HepG2 (cell line): ENCODE measurements at regions not wholly inside any gene's neighbourhood (a gene's known extent, or its start where the extent isn't known, plus 50 kb on each side); places are given as distances from the start of the nearest gene placed in this dataset.
A peak's percentile ranks its signal among the peaks of the same experiment; 100 is the strongest.

Source experiments
- ATAC-seq: fragments of 200-7000 bp; cut with Tn5 transposase; 3 replicates; pipeline ENCODE4 v1.9.1; 2020; ENCODE audit warnings: mild to moderate bottlenecking, moderate library complexity
- BruUV-seq: library from RNA; stranded (reverse); fragments of 400-500 nt; replicated peaks from 2 replicates; lab custom pipeline; 2021; lab: Mats Ljungman, UMichigan
- CTCF ChIA-PET: fragments of 300-600 bp; formaldehyde crosslinking; extraction: SDS; loops from one replicate; lab custom pipeline; 2021; ENCODE audit warnings: low total read pairs, inconsistent platforms, low intra/inter-chr PET ratio; lab: Yijun Ruan, JAX
- POLR2A ChIA-PET: fragments of 350-600 bp; sonication (Branson Sonifier 250); formaldehyde crosslinking; loops from one replicate; lab custom pipeline; 2020; ENCODE audit warnings: antibody characterized with exemption, inconsistent platforms; lab: Yijun Ruan, JAX
- DNase-seq: peaks from one replicate; pipeline ENCODE4 v3.0.0-alpha.2; 2015; ENCODE audit warnings: low spot score
- FAIRE-seq: peaks from 3 replicates; lab custom pipeline; 2011; peaks lifted over from hg19 to GRCh38; lab: Jason Lieb, UNC
- H2AFZ ChIP-seq: one replicate; pipeline ENCODE4 v1.6.1; 2011; ENCODE audit warnings: low read length, inconsistent platforms
- H3K27ac ChIP-seq: fragments of 300-600 bp; 3 replicates; pipeline ENCODE4 v1.8.0; 2011; ENCODE audit warnings: mixed run types, mild to moderate bottlenecking, mixed read lengths, low read length, inconsistent platforms; ENCODE audit not compliant: insufficient read depth; ENCODE audit errors: extremely low read length
- H3K27me3 ChIP-seq, 2 experiments: fragments of 200-600 bp in 1 of 2; 2 replicates in 1 of 2; 3 replicates in 1 of 2; pipeline versions ENCODE4 v1.6.0 to v1.8.0; 2011; ENCODE audit warnings: low read length in 2 of 2, mild to moderate bottlenecking in 2 of 2, moderate library complexity in 2 of 2, inconsistent platforms in 1 of 2; ENCODE audit not compliant: insufficient read depth in 2 of 2, control insufficient read depth in 1 of 2
- H3K36me3 ChIP-seq, 2 experiments: fragments of 200-600 bp in 1 of 2; replicated peaks in 1 of 2; 2 replicates in 1 of 2; 3 replicates in 1 of 2; pipeline versions ENCODE4 v1.5.1 to v1.8.0; 2011; ENCODE audit warnings: low read length in 2 of 2, inconsistent platforms in 1 of 2; ENCODE audit not compliant: insufficient read depth in 2 of 2, control insufficient read depth in 1 of 2
- H3K4me1 ChIP-seq: 2 replicates; pipeline ENCODE4 v1.5.1; 2012; ENCODE audit warnings: low read length, inconsistent platforms; ENCODE audit not compliant: insufficient read depth
- H3K4me2 ChIP-seq: 2 replicates; pipeline ENCODE4 v1.6.0; 2011; ENCODE audit warnings: low read depth, low read length, inconsistent platforms
- H3K4me3 ChIP-seq, 3 experiments: fragments of 200-600 bp in 1 of 3; sonication (generic), shearing (Covaris generic) in 1 of 3; replicated peaks in 1 of 3; 2 replicates each; pipeline ENCODE4 v1.5.1; 2011 to 2016; ENCODE audit warnings: low read length in 3 of 3, inconsistent platforms in 2 of 3, low read depth in 2 of 3, mild to moderate bottlenecking in 2 of 3, control low read depth in 1 of 3, mixed read lengths in 1 of 3; ENCODE audit not compliant: insufficient read depth in 1 of 3
- H3K79me2 ChIP-seq: one replicate; pipeline ENCODE4 v1.6.1; 2011; ENCODE audit warnings: low read length, inconsistent platforms; ENCODE audit not compliant: insufficient read depth
- H3K9ac ChIP-seq: 2 replicates; pipeline ENCODE4 v1.6.0; 2011; ENCODE audit warnings: mild to moderate bottlenecking, low read depth, low read length, inconsistent platforms; ENCODE audit not compliant: insufficient read depth
- H3K9me3 ChIP-seq: 2 replicates; pipeline ENCODE4 v1.5.1; 2012; ENCODE audit warnings: mild to moderate bottlenecking, low read length
- H4K20me1 ChIP-seq: 2 replicates; pipeline ENCODE4 v1.6.0; 2011; ENCODE audit warnings: inconsistent platforms, mild to moderate bottlenecking, low read length, moderate library complexity; ENCODE audit not compliant: insufficient read depth
- EHMT2 ChIP-seq: fragments of 200-600 bp; sonication (generic); IDR thresholded peaks from 2 replicates; pipeline ENCODE4 v1.7.0; 2017; ENCODE audit warnings: antibody characterized with exemption, low read depth, low read length, borderline replicate concordance
- FOSL2 ChIP-seq: sonication (generic); formaldehyde crosslinking; IDR thresholded peaks from 2 replicates; pipeline ENCODE4 v1.4.0; 2020; ENCODE audit warnings: missing genetic modification reagents
- NR2F1 ChIP-seq, 2 experiments: fragments of 450-650 bp in 1 of 2; formaldehyde crosslinking in 1 of 2; IDR thresholded peaks; 2 replicates each; pipeline versions ENCODE4 v1.5.0 to v1.6.1; 2016 to 2020; ENCODE audit warnings: mild to moderate bottlenecking in 1 of 2, missing compliant biosample characterization in 1 of 2, missing genetic modification reagents in 1 of 2, moderate library complexity in 1 of 2
- NR2F6 ChIP-seq, 2 experiments: IDR thresholded peaks; 2 replicates each; pipeline ENCODE4 v1.6.1; 2016; ENCODE audit warnings: antibody characterized with exemption in 1 of 2, mild to moderate bottlenecking in 1 of 2
- RBFOX2 ChIP-seq: fragments of 200-400 bp; formaldehyde crosslinking; IDR thresholded peaks from 2 replicates; pipeline ENCODE4 v1.6.1; 2017; ENCODE audit warnings: low read depth, mild to moderate bottlenecking, low read length
- RFXAP ChIP-seq: sonication (generic); formaldehyde crosslinking; IDR thresholded peaks from 2 replicates; pipeline ENCODE4 v1.4.0; 2020; ENCODE audit warnings: missing genetic modification reagents, borderline replicate concordance
- RXRB ChIP-seq: IDR thresholded peaks from 2 replicates; pipeline ENCODE4 v1.6.1; 2016; ENCODE audit warnings: borderline replicate concordance, missing genetic modification reagents, missing compliant biosample characterization
- ZNF33A ChIP-seq: sonication (generic); formaldehyde crosslinking; IDR thresholded peaks from 2 replicates; pipeline ENCODE4 v1.5.1; 2020; ENCODE audit warnings: missing genetic modification reagents, mild to moderate bottlenecking, moderate library complexity, borderline replicate concordance
- ZNF687 ChIP-seq: sonication (generic); formaldehyde crosslinking; IDR thresholded peaks from 2 replicates; pipeline ENCODE4 v1.5.1; 2020; ENCODE audit warnings: mild to moderate bottlenecking, missing genetic modification reagents, moderate library complexity
- ZNF7 ChIP-seq: IDR thresholded peaks from 2 replicates; pipeline ENCODE4 v1.6.1; 2016; ENCODE audit warnings: missing biosample characterization, missing genetic modification reagents
- ZNF746 ChIP-seq: sonication (generic); formaldehyde crosslinking; IDR thresholded peaks from 2 replicates; pipeline ENCODE4 v1.8.0; 2022; ENCODE audit warnings: mild to moderate bottlenecking, missing genetic modification reagents
- WGBS: methylation state at CpG from one replicate; pipeline ENCODE4 v1.1.6; 2017; ENCODE audit warnings: low lambda C conversion rate; 5-methylcytosine and 5-hydroxymethylcytosine counted together
- in situ Hi-C: cut with HindIII; loops from 2 replicates; pipeline ENCODE4 v1.10.0; 2017; ENCODE audit warnings: low pct_unique_long_range_greater_than_20kb; ENCODE audit not compliant: extremely low pct_ligation_motif_present
- intact Hi-C: fragments of 100-400 bp; cut with micrococcal nuclease; formaldehyde crosslinking; loops from one replicate; pipeline ENCODE4 v1.10.0; 2022; ENCODE audit not compliant: unreplicated experiment
- TF ChIP-seq, protein P1 (sequence below): sonication (generic); formaldehyde crosslinking; IDR thresholded peaks from 2 replicates; pipeline ENCODE4 v1.8.0; 2023; ENCODE audit warnings: mild to moderate bottlenecking, missing genetic modification reagents

- TF ChIP-seq ZNF746, result no peak
- TF ChIP-seq, protein P1, sequence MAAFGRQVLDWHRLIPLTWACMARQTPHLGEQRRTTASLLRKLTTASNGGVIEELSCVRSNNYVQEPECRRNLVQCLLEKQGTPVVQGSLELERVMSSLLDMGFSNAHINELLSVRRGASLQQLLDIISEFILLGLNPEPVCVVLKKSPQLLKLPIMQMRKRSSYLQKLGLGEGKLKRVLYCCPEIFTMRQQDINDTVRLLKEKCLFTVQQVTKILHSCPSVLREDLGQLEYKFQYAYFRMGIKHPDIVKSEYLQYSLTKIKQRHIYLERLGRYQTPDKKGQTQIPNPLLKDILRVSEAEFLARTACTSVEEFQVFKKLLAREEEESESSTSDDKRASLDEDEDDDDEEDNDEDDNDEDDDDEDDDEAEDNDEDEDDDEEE, result no peak
These were observed 248.5 kb downstream of the ETS1 start (continued) for GRCh38 chr11:128338811-128339210.

- Histone ChIP-seq H3K36me3 (no peaks in the 10 kb centered on the region), H3K4me1 (peaks cover 31% of the 10 kb centered on the region), H3K9me3 (no peaks in the 10 kb centered on the region), H3K27ac (no peak overlapping the region), H3K79me2 (no peaks in the 10 kb centered on the region), H3K27me3 (no peaks in the 10 kb centered on the region), H3K4me3 (no peak overlapping the region), H3K9ac (no peak overlapping the region), H4K20me1 (no peaks in the 10 kb centered on the region), H2AFZ (no peak overlapping the region), H3K4me2 (peak overlapping the region; percentile 26; the same call in 1 of the 2 replicates)
- no TSS peak for BruUV-seq
- no peak for TF ChIP-seq ZNF33A (CRISPR knock-in tag)
- TF ChIP-seq FOSL2 (CRISPR knock-in tag), result peak; percentile 67
- no peak for TF ChIP-seq RXRB (CRISPR knock-in tag)
- no peak for TF ChIP-seq RFXAP (CRISPR knock-in tag)
- peak; percentile 36; the same call in 1 of the 2 replicates for TF ChIP-seq NR2F6 (IDR thresholded peaks at IDR 0.05)
- TF ChIP-seq NR2F6 (CRISPR knock-in tag; IDR thresholded peaks at IDR 0.05), result no peak
- TF ChIP-seq RBFOX2, result no peak
- peak; percentile 22; the same call in 1 of the 2 replicates for TF ChIP-seq ZNF687 (CRISPR knock-in tag)
- no peak for TF ChIP-seq EHMT2
- peak in 1 of 2 experiments; percentile 46; a peak in 2 of 4 replicates for TF ChIP-seq NR2F1 (CRISPR knock-in tag; IDR thresholded peaks at IDR 0.05)
- TF ChIP-seq ZNF7 (CRISPR knock-in tag), result no peak
- FAIRE-seq (no peak), ATAC-seq (peak; percentile 62), DNase-seq (peak; percentile 44)
- POLR2A ChIA-PET, result interaction anchor here (1.1 to 2.5 kb wide), 4 partner anchors 89 to 132 kb away, joined by 4 to 10 read pairs (median 5); no protein-coding TSS in a partner anchor
- intact Hi-C loops, result no loop called here
- in situ Hi-C loops, result no loop called here
- CTCF ChIA-PET, result no interaction called here
- 13% methylated on average over 4 of the region's 6 CpGs for WGBS
These were observed 251.2 kb downstream of the ETS1 start for GRCh38 chr11:128336203-128336602.
